ENCODE measurements at regions not wholly inside any gene's neighbourhood (a gene's known extent, or its start where the extent isn't known, plus 50 kb on each side); places are given as distances from the start of the nearest gene placed in this dataset.

DNA sequence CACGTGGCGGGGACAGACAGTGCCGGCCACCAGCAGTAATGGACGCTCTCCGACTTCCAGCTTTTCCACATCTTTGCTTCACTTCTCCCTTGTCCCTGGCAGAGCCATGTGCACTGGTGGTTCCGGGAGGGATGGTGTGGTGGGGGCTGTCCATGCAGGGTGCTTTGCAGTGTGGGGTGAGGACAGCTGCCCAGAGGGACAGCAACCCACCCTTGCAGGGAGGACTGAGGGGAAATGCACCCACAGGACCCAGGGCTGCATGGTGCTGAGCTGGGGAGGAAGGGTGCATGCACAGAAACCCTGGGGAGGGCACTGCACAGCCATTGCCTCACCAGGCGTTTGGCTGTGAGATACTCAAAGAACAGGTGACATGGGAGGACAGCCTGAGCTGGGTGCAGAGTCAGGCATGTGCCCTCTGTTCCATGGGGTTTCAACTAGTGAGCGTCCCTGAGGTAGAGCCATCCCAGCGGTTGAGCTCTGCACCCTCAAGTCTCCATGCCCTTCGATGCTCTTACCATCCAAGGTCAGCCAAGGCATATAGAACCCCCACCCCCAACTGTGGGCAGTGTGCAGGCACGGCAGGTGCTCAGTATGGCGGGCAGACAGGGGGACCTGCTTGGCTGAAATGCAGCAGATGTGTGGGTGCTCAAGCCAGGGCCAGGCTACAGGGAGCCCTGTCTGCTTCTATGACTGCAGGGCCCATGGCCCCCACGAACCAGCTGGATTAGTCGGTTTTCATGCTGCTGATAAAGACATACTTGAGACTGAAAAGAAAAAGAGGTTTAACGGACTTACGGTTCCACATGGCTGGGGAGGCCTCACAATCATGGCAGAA lies 239.7 kb downstream of the TTLL2 start:
- no peak for DNase-seq (ENCODE audit: low spot score in 2 of 2)
- H3K27me3 ChIP-seq: no peaks in the 10 kb centered on the region
- peaks cover 0 to 37% (median 3%) of the 10 kb centered on the region in 4 donors for H3K4me1 ChIP-seq
- no peaks in the 10 kb centered on the region for H3K36me3 ChIP-seq
- WGBS, 2 donors: 92 to 95% methylated on average over 15 of the region's 16 CpGs
- TF ChIP-seq POLR2A (IDR thresholded peaks at IDR 0.05): no peak
- TF ChIP-seq, protein P1, sequence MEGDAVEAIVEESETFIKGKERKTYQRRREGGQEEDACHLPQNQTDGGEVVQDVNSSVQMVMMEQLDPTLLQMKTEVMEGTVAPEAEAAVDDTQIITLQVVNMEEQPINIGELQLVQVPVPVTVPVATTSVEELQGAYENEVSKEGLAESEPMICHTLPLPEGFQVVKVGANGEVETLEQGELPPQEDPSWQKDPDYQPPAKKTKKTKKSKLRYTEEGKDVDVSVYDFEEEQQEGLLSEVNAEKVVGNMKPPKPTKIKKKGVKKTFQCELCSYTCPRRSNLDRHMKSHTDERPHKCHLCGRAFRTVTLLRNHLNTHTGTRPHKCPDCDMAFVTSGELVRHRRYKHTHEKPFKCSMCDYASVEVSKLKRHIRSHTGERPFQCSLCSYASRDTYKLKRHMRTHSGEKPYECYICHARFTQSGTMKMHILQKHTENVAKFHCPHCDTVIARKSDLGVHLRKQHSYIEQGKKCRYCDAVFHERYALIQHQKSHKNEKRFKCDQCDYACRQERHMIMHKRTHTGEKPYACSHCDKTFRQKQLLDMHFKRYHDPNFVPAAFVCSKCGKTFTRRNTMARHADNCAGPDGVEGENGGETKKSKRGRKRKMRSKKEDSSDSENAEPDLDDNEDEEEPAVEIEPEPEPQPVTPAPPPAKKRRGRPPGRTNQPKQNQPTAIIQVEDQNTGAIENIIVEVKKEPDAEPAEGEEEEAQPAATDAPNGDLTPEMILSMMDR (IDR thresholded peaks at IDR 0.05): no peak
- TF ChIP-seq EP300 (IDR thresholded peaks at IDR 0.05): no peak
- H3K9me3 ChIP-seq: no peaks in the 10 kb centered on the region
- no peak overlapping the region for H3K27ac ChIP-seq
- no peak overlapping the region for H3K4me3 ChIP-seq

DNA sequence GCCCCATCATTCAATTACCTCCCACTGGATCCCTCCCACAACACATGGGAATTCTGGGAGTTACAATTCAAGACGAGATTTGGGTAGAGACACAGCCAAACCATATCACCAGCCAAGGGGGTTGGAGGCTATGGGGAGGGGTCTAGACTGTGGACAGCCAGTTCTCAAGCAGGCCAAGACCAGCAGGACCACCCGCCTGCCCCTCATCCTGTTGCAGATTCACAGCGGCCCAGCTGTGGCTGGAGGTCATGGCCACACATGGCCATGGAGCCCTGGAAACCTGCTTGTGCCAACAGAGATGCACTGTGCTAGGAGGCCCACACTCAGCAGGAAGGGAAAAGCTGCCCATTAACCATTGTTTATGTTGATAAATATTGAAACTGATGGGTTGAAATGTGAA lies 240.5 kb downstream of the TTLL2 start:
- H3K9me3 ChIP-seq: no peaks in the 10 kb centered on the region
- H3K4me1 ChIP-seq: peaks cover 0 to 35% (median 3%) of the 10 kb centered on the region in 4 donors
- 83 to 87% methylated on average over 3 of the region's 3 CpGs for WGBS, 2 donors
- H3K27ac ChIP-seq: peak overlapping the region in 2 of 4 donors; percentile 68 to 78
- H3K27me3 ChIP-seq: no peaks in the 10 kb centered on the region
- no peak for TF ChIP-seq POLR2A (IDR thresholded peaks at IDR 0.05)
- DNase-seq (ENCODE audit: low spot score in 2 of 2): no peak
- no peak overlapping the region for H3K4me3 ChIP-seq
- no peaks in the 10 kb centered on the region for H3K36me3 ChIP-seq

DNA sequence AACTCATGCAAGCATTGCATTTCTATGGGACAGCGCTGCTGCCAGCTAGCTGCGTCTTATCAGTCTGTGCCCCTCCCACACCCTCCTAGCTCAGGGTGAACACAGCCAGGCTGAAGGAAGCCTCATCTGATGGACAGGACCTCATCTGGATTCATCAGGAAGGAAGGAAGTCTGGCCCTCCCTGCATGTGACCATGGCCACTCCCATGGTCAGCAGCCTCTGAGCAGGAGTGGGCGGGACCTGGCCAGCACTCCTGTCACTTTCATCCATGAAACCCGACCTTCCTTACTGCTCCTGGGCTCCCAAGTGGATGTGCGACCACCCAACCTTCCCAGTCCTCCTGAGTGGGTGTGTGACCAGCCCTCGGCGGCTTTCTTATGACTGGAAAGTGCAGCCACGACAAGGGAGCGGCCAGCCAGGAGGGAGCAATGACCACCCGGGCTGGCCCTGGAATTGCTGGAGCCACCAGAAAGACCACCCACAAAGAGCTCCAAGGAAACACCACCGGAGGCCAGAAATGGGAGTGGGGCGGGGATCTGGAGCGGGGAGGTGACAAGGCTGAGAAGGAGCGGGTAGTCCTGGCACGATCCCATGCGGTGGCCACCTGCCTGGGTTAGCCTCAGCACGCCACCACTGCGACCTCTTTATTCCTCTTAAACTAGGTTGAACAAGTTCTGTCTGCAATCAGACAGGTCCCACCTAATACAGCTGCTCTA lies 241.2 kb downstream of the TTLL2 start:
- peaks cover 0 to 29% (median 3%) of the 10 kb centered on the region in 4 donors for H3K4me1 ChIP-seq
- H3K27me3 ChIP-seq: no peaks in the 10 kb centered on the region
- 55 to 57% methylated on average over 18 of the region's 18 CpGs for WGBS, 2 donors
- peak overlapping the region in 1 of 4 donors; percentile 28 for H3K4me3 ChIP-seq
- DNase-seq (ENCODE audit: low spot score in 2 of 2): peak; percentile 57 to 62
- H3K36me3 ChIP-seq: no peaks in the 10 kb centered on the region
- H3K27ac ChIP-seq: peak overlapping the region; percentile 50 to 78 (median 68)
- peak in 1 of 2 donors; percentile 54 for TF ChIP-seq EP300 (IDR thresholded peaks at IDR 0.05)
- TF ChIP-seq, protein P1 (IDR thresholded peaks at IDR 0.05): no peak
- peak in 1 of 2 donors; percentile 38 for TF ChIP-seq POLR2A (IDR thresholded peaks at IDR 0.05)
- no peaks in the 10 kb centered on the region for H3K9me3 ChIP-seq

DNA sequence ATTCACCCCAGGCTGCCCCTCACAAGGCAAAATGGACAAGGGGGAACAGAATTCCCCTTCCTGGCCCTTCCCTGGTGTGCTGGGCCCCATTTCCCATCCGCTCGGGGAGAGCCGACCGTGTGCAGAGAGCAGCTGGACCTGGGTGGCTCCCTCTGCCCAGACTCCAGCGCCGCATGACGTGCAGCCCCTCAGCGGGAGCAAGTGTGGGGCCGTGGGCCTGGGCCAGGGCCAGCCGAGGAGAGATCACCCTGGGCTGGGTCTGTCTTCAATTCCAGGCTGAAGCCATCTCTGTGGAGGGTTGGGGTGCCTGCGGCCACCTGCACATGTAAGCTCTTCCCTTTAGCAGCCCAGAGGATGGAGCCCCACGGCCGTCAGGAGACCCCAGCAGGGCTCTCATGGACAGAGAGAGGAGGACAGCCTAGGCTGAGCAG lies 241.8 kb downstream of the TTLL2 start:
- H3K36me3 ChIP-seq: no peaks in the 10 kb centered on the region
- peak in 1 of 2 donors; percentile 4 for DNase-seq (ENCODE audit: low spot score in 2 of 2)
- 40 to 69% methylated on average over 4 to 13 of the region's 13 CpGs for WGBS, 2 donors

More for the DNA sequence above, 241.8 kb downstream of the TTLL2 start:
- H3K27ac ChIP-seq: peak overlapping the region; percentile 50 to 78 (median 68)
- peaks cover 0 to 28% (median 3%) of the 10 kb centered on the region in 4 donors for H3K4me1 ChIP-seq
- TF ChIP-seq POLR2A (IDR thresholded peaks at IDR 0.05): no peak
- TF ChIP-seq, protein P1 (IDR thresholded peaks at IDR 0.05): no peak
- no peak for TF ChIP-seq EP300 (IDR thresholded peaks at IDR 0.05)
- no peak overlapping the region for H3K4me3 ChIP-seq
- H3K27me3 ChIP-seq: no peaks in the 10 kb centered on the region
- H3K9me3 ChIP-seq: no peaks in the 10 kb centered on the region

Measured in tibial nerve (tissue), 4 donors.